NCI-H1048 (cell line): ENCODE measurements at regions not wholly inside any gene's neighbourhood (a gene's known extent, or its start where the extent isn't known, plus 50 kb on each side); places are given as distances from the start of the nearest gene placed in this dataset.
"Not testable (repeated sequence)": the region's sequence is repeated elsewhere in the genome, so short reads cannot be mapped to it uniquely, and the experiment has no call there.

Source experiments
- DNase-seq: peaks from one replicate; lab custom pipeline; 2025; lab: John Stamatoyannopoulos, UW

GRCh38 chr7:13715534-13715933 is 273.9 kb downstream of the ETV1 start:
- DNase-seq: no peak

- no peak for DNase-seq
Observed at GRCh38 chr7:13717031-13717430, 272.4 kb downstream of the ETV1 start.

- no peak for DNase-seq
Observed at GRCh38 chr7:13724191-13724976, 265.1 kb downstream of the ETV1 start.

GRCh38 chr7:13724977-13725566 is 264.4 kb downstream of the ETV1 start:
- no peak for DNase-seq

- DNase-seq: no peak
Observed at GRCh38 chr7:13725591-13725990, 263.9 kb downstream of the ETV1 start.

GRCh38 chr7:13727279-13727678 is 262.2 kb downstream of the ETV1 start:
- no peak for DNase-seq

GRCh38 chr7:13727751-13728150 is 261.7 kb downstream of the ETV1 start:
- DNase-seq: no peak

- not testable (repeated sequence) for DNase-seq
Observed at GRCh38 chr7:13728430-13728829, 261.0 kb downstream of the ETV1 start.

GRCh38 chr7:13731643-13732042 is 257.8 kb downstream of the ETV1 start:
- DNase-seq: no peak

GRCh38 chr7:13737563-13737962 is 251.9 kb downstream of the ETV1 start:
- DNase-seq: no peak

GRCh38 chr7:13742126-13742525 is 247.3 kb downstream of the ETV1 start:
- no peak for DNase-seq

- no peak for DNase-seq
Observed at GRCh38 chr7:13742811-13743210, 246.7 kb downstream of the ETV1 start.

- no peak for DNase-seq
Observed at GRCh38 chr7:13743226-13743625, 246.2 kb downstream of the ETV1 start.

GRCh38 chr7:13745530-13745929 is 243.9 kb downstream of the ETV1 start:
- no peak for DNase-seq

- DNase-seq: no peak
Observed at GRCh38 chr7:13748998-13749397, 240.5 kb downstream of the ETV1 start.

- no peak for DNase-seq
Observed at GRCh38 chr7:13749636-13750035, 239.8 kb downstream of the ETV1 start.

GRCh38 chr7:13751766-13752165 is 237.7 kb downstream of the ETV1 start:
- no peak for DNase-seq

GRCh38 chr7:13757841-13758240 is 231.6 kb downstream of the ETV1 start:
- DNase-seq: no peak

GRCh38 chr7:13765853-13766252 is 223.6 kb downstream of the ETV1 start:
- not testable (repeated sequence) for DNase-seq

GRCh38 chr7:13770305-13770704 is 219.2 kb downstream of the ETV1 start:
- no peak for DNase-seq

GRCh38 chr7:13774976-13775375 is 214.5 kb downstream of the ETV1 start:
- no peak for DNase-seq

- DNase-seq: no peak
Observed at GRCh38 chr7:13777242-13777641, 212.2 kb downstream of the ETV1 start.

GRCh38 chr7:13778967-13779366 is 210.5 kb downstream of the ETV1 start:
- no peak for DNase-seq

- no peak for DNase-seq
Observed at GRCh38 chr7:13790611-13791010, 198.9 kb downstream of the ETV1 start.
